ENCODE measurements at regions not wholly inside any gene's neighbourhood (a gene's known extent, or its start where the extent isn't known, plus 50 kb on each side); places are given as distances from the start of the nearest gene placed in this dataset.

GRCh38 chr13:111855786-111856185 is 211.2 kb upstream of the SOX1 start:
- no peak for TF ChIP-seq CTCF (IDR thresholded peaks at IDR 0.05)
- no peak for TF ChIP-seq POLR2AphosphoS5 (IDR thresholded peaks at IDR 0.05)
- TF ChIP-seq EP300 (IDR thresholded peaks at IDR 0.05) = no peak
